IMR-90 (cell line): ENCODE measurements at regions not wholly inside any gene's neighbourhood (a gene's known extent, or its start where the extent isn't known, plus 50 kb on each side); places are given as distances from the start of the nearest gene placed in this dataset.

Experiments
- ATAC-seq: fragments of 200-7000 bp; cut with Tn5 transposase; 2 replicates; pipeline ENCODE4 v1.9.1; 2020; ENCODE audit warnings: low read depth, mild to moderate bottlenecking, moderate library complexity
- BruUV-seq: library from RNA; stranded (reverse); fragments of 400-500 nt; replicated peaks from 2 replicates; lab custom pipeline; 2021; lab: Mats Ljungman, UMichigan
- CTCF ChIA-PET: fragments of 300-600 bp; formaldehyde crosslinking; extraction: SDS; loops from one replicate; lab custom pipeline; 2021; ENCODE audit warnings: antibody characterized with exemption; lab: Yijun Ruan, JAX
- POLR2A ChIA-PET: fragments of 300-600 bp; sonication (Branson Sonifier 250); formaldehyde crosslinking; loops from one replicate; lab custom pipeline; 2022; ENCODE audit warnings: antibody characterized with exemption; ENCODE audit not compliant: unreplicated experiment; lab: Charles Lee
- DNase-seq: peaks from one replicate; pipeline ENCODE4 v3.0.0; 2013
- H2AFZ ChIP-seq: replicated peaks from 2 replicates; pipeline ENCODE3; 2013; ENCODE audit warnings: low read length, mild to moderate bottlenecking; ENCODE audit not compliant: poor library complexity
- H2AK5ac ChIP-seq: 2 replicates; pipeline ENCODE4 v1.6.1; 2013; ENCODE audit warnings: low read depth, low read length, inconsistent platforms
- H2AK9ac ChIP-seq: replicated peaks from 2 replicates; pipeline ENCODE3; 2013; ENCODE audit warnings: mild to moderate bottlenecking, low read depth, low read length, moderate library complexity; ENCODE audit not compliant: poor library complexity
- H2BK120ac ChIP-seq: 2 replicates; pipeline ENCODE4 v1.6.1; 2013; ENCODE audit warnings: low read depth, low read length, inconsistent platforms
- H2BK15ac ChIP-seq: 3 replicates; pipeline ENCODE4 v1.6.1; 2013; ENCODE audit warnings: low read depth, low read length, inconsistent platforms
- H2BK20ac ChIP-seq: 2 replicates; pipeline ENCODE4 v1.6.1; 2013; ENCODE audit warnings: low read depth, mild to moderate bottlenecking, inconsistent platforms, low read length, moderate library complexity
- H2BK5ac ChIP-seq: 2 replicates; pipeline ENCODE4 v1.6.1; 2013; ENCODE audit warnings: mild to moderate bottlenecking, low read depth, low read length, inconsistent platforms; ENCODE audit not compliant: poor library complexity, severe bottlenecking
- H3K14ac ChIP-seq: replicated peaks from 2 replicates; pipeline ENCODE4 v1.6.1; 2013; ENCODE audit warnings: low read depth, low read length, inconsistent platforms
- H3K18ac ChIP-seq: 2 replicates; pipeline ENCODE4 v1.6.1; 2013; ENCODE audit warnings: low read depth, low read length, control low read depth
- H3K23ac ChIP-seq: 2 replicates; pipeline ENCODE4 v1.6.1; 2013; ENCODE audit warnings: low read depth, low read length, inconsistent platforms
- H3K27ac ChIP-seq: 2 replicates; pipeline ENCODE4 v1.5.1; 2013; ENCODE audit warnings: mild to moderate bottlenecking, control low read depth, low read length; ENCODE audit not compliant: insufficient read depth
- H3K27me3 ChIP-seq: 2 replicates; pipeline ENCODE4 v1.6.1; 2013; ENCODE audit warnings: low read length; ENCODE audit not compliant: control insufficient read depth, insufficient read depth
- H3K36me3 ChIP-seq: 2 replicates; pipeline ENCODE4 v1.6.1; 2013; ENCODE audit warnings: low read length, mixed read lengths; ENCODE audit not compliant: control insufficient read depth, insufficient read depth
- H3K4ac ChIP-seq: 2 replicates; pipeline ENCODE4 v1.6.1; 2013; ENCODE audit warnings: low read depth, low read length, inconsistent platforms
- H3K4me1 ChIP-seq: 2 replicates; pipeline ENCODE4 v1.6.1; 2013; ENCODE audit warnings: low read length, mixed read lengths; ENCODE audit not compliant: control insufficient read depth, insufficient read depth
- H3K4me2 ChIP-seq: 2 replicates; pipeline ENCODE4 v1.6.1; 2013; ENCODE audit warnings: low read depth, mild to moderate bottlenecking, control low read depth, low read length, moderate library complexity
- H3K4me3 ChIP-seq: 2 replicates; pipeline ENCODE4 v1.5.1; 2013; ENCODE audit warnings: low read depth, mild to moderate bottlenecking, control low read depth, low read length, moderate library complexity; ENCODE audit not compliant: insufficient read depth
- H3K56ac ChIP-seq: 2 replicates; pipeline ENCODE4 v1.6.1; 2013; ENCODE audit warnings: low read length, inconsistent platforms; ENCODE audit not compliant: insufficient read depth; ENCODE audit errors: extremely low read depth
- H3K79me1 ChIP-seq, 2 experiments: 2 replicates each; pipeline ENCODE4 v1.6.1; 2013; ENCODE audit warnings: low read length in 2 of 2, inconsistent platforms in 1 of 2, low read depth in 1 of 2
- H3K9ac ChIP-seq: 2 replicates; pipeline ENCODE4 v1.6.1; 2013; ENCODE audit warnings: low read depth, low read length, control low read depth
- H3K9me1 ChIP-seq: 2 replicates; pipeline ENCODE4 v1.6.1; 2013; ENCODE audit warnings: low read length, inconsistent platforms; ENCODE audit not compliant: insufficient read depth
- H3K9me3 ChIP-seq: 2 replicates; pipeline ENCODE4 v1.6.1; 2013; ENCODE audit warnings: low read length; ENCODE audit not compliant: control insufficient read depth, insufficient read depth
- H4K20me1 ChIP-seq: 2 replicates; pipeline ENCODE4 v1.6.1; 2013; ENCODE audit warnings: low read length, inconsistent platforms; ENCODE audit not compliant: insufficient read depth
- H4K5ac ChIP-seq: 2 replicates; pipeline ENCODE4 v1.6.1; 2013; ENCODE audit warnings: mild to moderate bottlenecking, low read depth, low read length, control low read depth
- H4K8ac ChIP-seq, 2 experiments: 2 replicates each; pipeline ENCODE4 v1.6.1; 2013; ENCODE audit warnings: low read depth in 2 of 2, low read length in 2 of 2, control low read depth in 1 of 2, inconsistent platforms in 1 of 2
- H4K91ac ChIP-seq: 2 replicates; pipeline ENCODE4 v1.6.1; 2013; ENCODE audit warnings: low read depth, low read length, inconsistent platforms; ENCODE audit not compliant: insufficient read depth
- BHLHE40 ChIP-seq: fragments of 150-350 bp; IDR thresholded peaks from 2 replicates; pipeline ENCODE4 v1.6.1; 2016; ENCODE audit warnings: mild to moderate bottlenecking, low read depth, low read length
- CHD1 ChIP-seq: IDR thresholded peaks from 2 replicates; pipeline ENCODE4 v1.6.1; 2012; ENCODE audit warnings: low read depth, low read length, improper control_type of control experiment
- CTCF ChIP-seq: conservative IDR thresholded peaks from 2 replicates; pipeline ENCODE4 v1.5.1; 2012; ENCODE audit warnings: mild to moderate bottlenecking, low read depth, low read length, improper control_type of control experiment
- MAFK ChIP-seq: IDR thresholded peaks from 2 replicates; pipeline ENCODE4 v1.6.1; 2012; ENCODE audit warnings: low read depth, low read length, improper control_type of control experiment
- MAZ ChIP-seq: IDR thresholded peaks from 2 replicates; pipeline ENCODE4 v1.6.1; 2012; ENCODE audit warnings: low read depth, mild to moderate bottlenecking, low read length, improper control_type of control experiment, moderate library complexity, borderline replicate concordance
- MXI1 ChIP-seq: IDR thresholded peaks from 2 replicates; pipeline ENCODE4 v1.6.1; 2012; ENCODE audit warnings: low read depth, mild to moderate bottlenecking, low read length, moderate library complexity, borderline replicate concordance
- NFE2L2 ChIP-seq: fragments of 150-350 bp; IDR thresholded peaks from 2 replicates; pipeline ENCODE4 v1.6.1; 2016; ENCODE audit warnings: low read depth, mild to moderate bottlenecking, low read length
- POLR2A ChIP-seq: IDR thresholded peaks from 2 replicates; pipeline ENCODE4 v1.6.1; 2012; ENCODE audit warnings: mild to moderate bottlenecking, low read depth, low read length
- RAD21 ChIP-seq: IDR thresholded peaks from 2 replicates; pipeline ENCODE4 v1.6.1; 2012; ENCODE audit warnings: low read length, improper control_type of control experiment
- RFX5 ChIP-seq: IDR thresholded peaks from 2 replicates; pipeline ENCODE4 v1.8.0; 2012; ENCODE audit warnings: low read depth, mild to moderate bottlenecking, low read length, moderate library complexity
- whole genome bisulfite sequencing, 2 experiments: methylation state at CpG; one replicate each; pipeline versions ENCODE4 v1.1.5 to v1.1.7; 2013; ENCODE audit warnings: missing lambda C conversion rate in 2 of 2; ENCODE audit not compliant: insufficient read length in 1 of 2; ENCODE audit errors: extremely low coverage in 2 of 2; 5-methylcytosine and 5-hydroxymethylcytosine counted together
- dilution Hi-C: fragments of 300-500 bp; cut with HindIII; formaldehyde crosslinking; loops from one replicate; pipeline ENCODE4 v1.14.3; 2018; ENCODE audit warnings: low sequenced_read_pairs; ENCODE audit not compliant: unreplicated experiment
- in situ Hi-C: fragments of 300-500 bp; cut with MboI; formaldehyde crosslinking; loops from 3 replicates; pipeline ENCODE4 v1.14.3; 2019; ENCODE audit warnings: low sequenced_read_pairs, inconsistent platforms, mixed read lengths
- intact Hi-C: fragments of 100-400 bp; cut with micrococcal nuclease; formaldehyde crosslinking; loops from 2 replicates; pipeline ENCODE4 v1.10.0; 2022

- H3K4ac ChIP-seq: no peak overlapping the region
- BruUV-seq: no TSS peak
- no peak overlapping the region for H2BK20ac ChIP-seq
- WGBS, 2 experiments: 67% methylated on average over 1 of the region's 3 CpGs; no CpG with 5 or more reads in 1 of the 2 experiments
- no peak overlapping the region for H3K4me3 ChIP-seq
- no peaks in the 10 kb centered on the region for H3K9me1 ChIP-seq
- H3K79me1 ChIP-seq: no peaks in the 10 kb centered on the region
- no peak overlapping the region for H3K14ac ChIP-seq
- ChIA-PET CTCF (no interaction called here), POLR2A (no interaction called here)
- no peaks in the 10 kb centered on the region for H4K20me1 ChIP-seq
- no peaks in the 10 kb centered on the region; the same call in 1 of the 2 replicates for H3K27me3 ChIP-seq
- H4K5ac ChIP-seq: no peak overlapping the region
- in situ Hi-C loops: no loop called here
- H3K9me3 ChIP-seq: no peaks in the 10 kb centered on the region
- no peak overlapping the region for H2BK5ac ChIP-seq
- ATAC-seq: no peak
- H3K4me2 ChIP-seq: no peak overlapping the region
- no peaks in the 10 kb centered on the region for H3K36me3 ChIP-seq
- H2BK120ac ChIP-seq: no peak overlapping the region
- intact Hi-C loops: loop anchor here (10.0 kb wide), 1 partner anchor 183 kb away; the partner anchor contains the start of gene MC4R
- H2BK15ac ChIP-seq: no peak overlapping the region
- H3K9ac ChIP-seq: no peak overlapping the region
- H3K27ac ChIP-seq: no peak overlapping the region
- no peak overlapping the region for H3K18ac ChIP-seq
- no peak for TF ChIP-seq RAD21
- TF ChIP-seq NFE2L2: no peak
- TF ChIP-seq MXI1: no peak
- TF ChIP-seq MAZ: no peak
- no peak for TF ChIP-seq POLR2A
- no peak for TF ChIP-seq CTCF
- TF ChIP-seq MAFK: no peak
- TF ChIP-seq BHLHE40: no peak
- no peak for TF ChIP-seq CHD1
- no peak for TF ChIP-seq RFX5
- no peak overlapping the region for H2AK9ac ChIP-seq
- no peak overlapping the region for H2AK5ac ChIP-seq
- no peak overlapping the region for H3K23ac ChIP-seq
- H4K8ac ChIP-seq: no peak overlapping the region
- H4K91ac ChIP-seq: no peak overlapping the region
- no peak overlapping the region for H3K56ac ChIP-seq
- no peaks in the 10 kb centered on the region for H3K4me1 ChIP-seq
- H2AFZ ChIP-seq: no peak overlapping the region
- dilution Hi-C loops: no loop called here
- DNase-seq: no peak
Observed at GRCh38 chr18:60191926-60192325, 180.6 kb downstream of the MC4R start.
